Putamen (tissue), 1 donor: ENCODE measurements at regions not wholly inside any gene's neighbourhood (a gene's known extent, or its start where the extent isn't known, plus 50 kb on each side); places are given as distances from the start of the nearest gene placed in this dataset.
A peak's percentile ranks its signal among the peaks of the same experiment; 100 is the strongest.
"Not testable (repeated sequence)": the region's sequence is repeated elsewhere in the genome, so short reads cannot be mapped to it uniquely, and the experiment has no call there.

Experiments
- DNase-seq: peaks from one replicate; pipeline ENCODE4 v3.0.0-alpha.2; 2016; ENCODE audit warnings: low spot score

DNA sequence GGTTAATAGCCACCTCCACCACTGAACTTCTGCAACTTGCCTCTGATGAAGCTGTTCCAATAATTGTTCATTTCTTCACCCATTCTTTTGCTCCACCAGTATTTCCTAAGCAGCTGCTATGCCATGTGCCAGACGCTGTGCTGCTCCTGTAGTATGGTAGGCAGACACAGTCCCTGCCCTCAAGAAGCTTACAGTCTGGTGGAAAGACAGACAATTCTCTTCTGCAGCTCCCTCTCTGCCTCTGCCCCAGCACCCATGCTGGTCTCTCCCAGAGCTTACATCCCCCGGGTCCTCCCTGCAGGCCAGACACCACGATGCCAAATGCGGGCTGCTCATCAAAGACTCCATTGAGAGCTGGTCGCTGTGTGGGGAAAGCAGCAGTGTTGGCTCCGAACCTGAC is 111.6 kb upstream of the ESRRB start:
- DNase-seq, result no peak

DNA sequence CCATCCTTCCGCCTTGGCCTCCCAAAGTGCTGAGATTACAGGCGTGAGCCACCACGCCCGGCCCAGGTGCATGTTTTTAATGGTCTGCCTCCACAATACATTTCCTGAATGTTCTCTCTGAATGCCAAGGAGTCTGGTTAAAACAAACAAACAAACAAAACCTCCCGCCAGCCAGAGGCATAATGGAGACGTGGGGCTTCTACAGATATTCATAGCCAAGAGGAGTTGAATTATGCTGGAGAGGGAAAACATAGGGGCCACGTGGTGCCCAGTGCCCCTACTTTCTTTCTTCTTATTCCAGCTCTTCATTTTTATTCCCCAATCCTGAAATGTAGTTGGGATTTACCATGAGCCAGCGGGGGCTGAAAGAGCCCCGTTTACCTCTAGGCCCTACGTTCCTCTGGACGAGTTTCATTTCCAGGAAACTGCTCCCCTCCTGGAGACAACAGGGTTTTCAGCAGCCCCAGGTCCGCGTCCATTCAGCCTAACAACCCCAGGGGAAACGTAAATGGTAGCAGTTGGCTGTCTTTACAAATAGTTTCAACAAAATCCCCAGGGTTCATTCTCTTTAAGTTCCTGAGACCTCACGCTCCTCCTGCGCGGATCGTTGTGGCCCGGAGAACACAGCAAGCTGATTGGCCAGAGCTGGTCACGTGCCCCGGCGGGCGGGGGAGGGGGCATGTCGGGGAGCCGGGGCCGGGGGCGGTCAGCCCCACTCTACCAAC is 108.5 kb upstream of the ESRRB start:
- peak; percentile 22 for DNase-seq

DNA sequence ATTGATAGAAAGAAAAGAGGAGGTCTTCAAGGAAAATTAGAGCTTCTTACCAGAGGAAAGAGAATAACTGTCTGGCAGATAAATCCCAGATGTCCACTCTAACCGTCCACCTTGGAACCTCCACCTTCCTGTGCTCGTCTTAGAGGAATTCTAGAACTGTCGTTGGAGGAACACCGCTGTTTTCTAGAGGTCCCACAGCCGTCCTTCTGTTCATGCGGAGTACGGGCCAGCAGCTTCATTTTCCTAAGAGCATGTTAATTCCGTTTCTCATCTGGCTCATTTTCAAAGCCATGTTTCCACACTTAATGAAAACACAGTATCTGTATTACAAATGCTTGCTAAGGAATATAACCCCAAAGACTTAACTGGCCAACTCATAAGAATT is 107.9 kb upstream of the ESRRB start:
- no peak for DNase-seq

DNA sequence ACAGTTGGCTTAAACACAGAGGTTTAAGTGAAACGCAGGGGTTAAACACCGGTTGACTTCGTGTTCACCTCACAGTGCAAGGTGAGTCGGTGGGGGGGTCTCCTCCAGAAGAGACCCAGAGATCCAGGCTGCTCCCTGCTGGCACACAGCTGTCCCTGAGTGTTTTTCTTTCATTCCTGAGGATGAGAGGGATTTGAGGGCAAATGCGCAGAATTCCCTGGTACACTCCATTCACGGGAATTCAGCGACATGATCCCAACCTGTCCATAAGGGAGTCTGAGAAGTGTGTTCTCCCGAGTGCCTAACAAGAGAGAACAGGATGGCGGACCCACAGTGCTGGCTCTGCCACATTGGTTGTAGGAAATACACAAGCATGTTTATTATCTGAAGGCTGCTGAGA is 107.2 kb upstream of the ESRRB start:
- DNase-seq, result no peak

DNA sequence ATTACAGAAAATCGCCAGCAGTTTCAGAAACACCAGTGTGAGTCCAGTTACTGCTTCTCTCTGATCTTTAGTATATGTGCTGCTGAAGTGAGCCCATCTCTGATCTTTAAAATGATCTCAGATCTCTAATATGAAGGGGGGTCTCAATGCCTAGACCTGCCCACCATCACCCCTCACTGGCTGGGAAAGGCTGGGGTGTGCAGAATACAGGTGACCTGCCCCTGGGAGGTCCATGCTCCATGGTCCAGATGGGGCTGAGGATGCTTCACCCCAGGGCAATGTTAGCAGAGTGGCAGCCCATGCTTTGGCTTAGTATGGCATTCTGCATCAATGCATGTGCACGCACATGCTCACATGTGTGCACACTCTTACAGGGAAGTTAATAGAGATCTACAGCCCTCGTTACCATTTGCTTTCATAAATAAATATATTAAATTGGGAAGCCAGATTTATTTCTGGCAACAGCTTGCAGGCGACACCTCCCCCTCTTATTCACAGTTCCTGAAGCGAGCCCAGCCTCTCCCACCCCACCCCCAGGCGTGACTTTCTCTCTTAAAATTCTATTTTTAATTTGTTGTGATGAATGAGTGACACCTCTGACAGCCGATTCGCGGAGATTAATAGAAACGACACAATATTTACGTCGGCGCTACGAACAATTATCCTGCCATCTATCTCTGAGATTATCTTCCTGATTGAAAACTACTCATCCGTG is 104.7 kb upstream of the ESRRB start:
- peak; percentile 23 for DNase-seq

DNA sequence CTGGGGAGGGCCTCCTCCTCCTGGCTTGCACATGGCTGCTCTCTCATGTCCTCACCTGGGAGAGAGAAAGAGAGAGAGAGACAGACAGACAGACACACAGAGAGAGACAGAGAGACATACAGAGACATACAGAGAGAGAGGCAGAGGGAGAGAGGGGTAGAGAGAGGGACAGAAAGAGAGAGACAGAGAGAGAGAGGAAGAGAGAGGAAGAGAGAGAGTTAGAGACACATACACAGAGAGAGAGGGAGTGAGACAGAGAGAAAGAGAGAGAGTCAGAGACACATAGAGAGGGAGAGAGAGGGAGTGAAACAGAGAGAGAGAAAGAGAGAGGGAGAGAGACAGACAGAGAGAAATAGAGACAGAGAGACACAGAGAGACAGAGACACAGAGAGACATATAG is 103.6 kb upstream of the ESRRB start:
- DNase-seq, result no peak

DNA sequence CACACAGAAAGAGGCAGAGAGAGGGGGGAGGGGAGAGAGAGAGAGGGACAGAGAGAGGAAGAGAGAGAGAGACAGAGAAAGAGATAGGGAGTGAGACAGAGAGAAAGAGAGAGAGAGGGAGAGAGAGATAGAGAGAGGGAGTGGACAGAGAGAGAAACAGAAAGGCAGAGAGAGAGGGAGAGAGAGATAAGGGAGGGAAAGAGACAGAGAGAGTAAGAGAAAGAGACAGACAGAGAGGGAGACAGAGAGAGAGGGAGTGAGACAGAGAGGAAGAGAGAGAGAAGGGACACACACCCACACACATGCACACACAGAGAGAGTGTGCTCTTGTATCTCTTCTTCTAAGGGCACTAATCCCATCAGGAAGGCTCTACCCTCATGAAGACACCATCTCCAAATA is 103.2 kb upstream of the ESRRB start:
- DNase-seq, result no peak

DNA sequence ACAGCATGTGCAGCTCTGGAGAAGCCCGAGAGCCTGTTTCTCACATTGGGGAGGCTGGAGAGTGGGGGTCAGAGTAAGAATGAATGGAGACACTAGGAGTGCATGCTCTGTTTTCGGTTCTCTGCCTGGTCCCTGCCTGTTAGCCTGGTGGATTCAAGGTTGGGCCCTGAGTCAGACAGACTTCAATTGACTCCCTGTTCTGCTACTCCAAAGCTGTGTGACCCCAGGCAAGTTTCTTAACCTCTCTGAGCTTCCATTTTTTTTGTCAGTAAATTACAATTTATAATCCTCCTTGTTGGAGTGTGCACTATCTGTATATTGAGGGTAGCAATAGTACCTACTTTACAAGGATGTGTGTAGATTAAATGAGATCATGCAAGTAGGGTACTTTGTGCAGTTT is 102.6 kb upstream of the ESRRB start:
- DNase-seq, result no peak

DNA sequence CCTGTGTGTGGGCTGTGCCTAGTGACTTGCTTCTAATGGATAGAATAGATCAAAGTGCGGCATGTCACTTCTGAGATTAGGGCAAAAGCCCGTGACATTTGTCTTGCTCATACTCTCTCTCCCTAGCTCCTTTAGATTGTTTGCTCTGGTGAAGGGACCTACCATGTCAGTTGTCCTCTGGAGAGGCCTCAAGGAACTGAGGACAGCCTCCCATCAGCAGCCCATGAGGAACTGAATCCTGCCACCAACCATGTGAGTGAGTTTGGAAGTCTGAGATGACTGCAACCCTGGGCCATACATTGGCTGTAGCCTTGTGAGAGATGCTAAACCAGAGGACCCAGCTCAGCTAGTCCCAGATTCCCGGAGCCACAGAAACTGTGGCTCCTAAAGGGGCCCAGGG is 101.6 kb upstream of the ESRRB start:
- DNase-seq, result no peak

DNA sequence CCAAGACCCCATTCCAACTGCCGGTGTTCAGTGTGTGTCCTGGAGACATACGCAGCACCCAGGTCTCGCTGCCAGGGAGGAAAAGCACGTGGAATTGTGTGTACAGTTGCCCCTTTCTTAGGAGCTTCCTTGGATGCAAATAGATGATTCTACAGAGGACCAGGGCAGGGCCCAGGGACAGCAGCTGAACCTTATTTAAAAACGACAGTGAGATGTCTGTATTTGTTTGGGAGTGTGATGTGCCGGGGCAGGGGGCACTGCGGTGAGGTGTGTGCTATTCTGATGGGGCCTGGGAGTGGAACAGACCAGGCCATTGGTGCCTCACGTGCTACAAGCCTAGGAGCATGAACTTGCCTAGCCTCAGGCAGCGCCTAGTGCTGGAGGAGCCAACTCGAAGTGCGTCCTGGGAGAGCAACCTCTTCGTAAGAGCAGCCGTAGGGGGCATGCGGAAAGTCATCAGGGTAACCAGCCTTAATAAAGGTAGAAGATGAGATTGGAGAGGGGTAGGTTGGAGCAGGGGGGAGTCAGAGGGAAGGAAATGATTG is 98.3 kb upstream of the ESRRB start:
- no peak for DNase-seq

DNA sequence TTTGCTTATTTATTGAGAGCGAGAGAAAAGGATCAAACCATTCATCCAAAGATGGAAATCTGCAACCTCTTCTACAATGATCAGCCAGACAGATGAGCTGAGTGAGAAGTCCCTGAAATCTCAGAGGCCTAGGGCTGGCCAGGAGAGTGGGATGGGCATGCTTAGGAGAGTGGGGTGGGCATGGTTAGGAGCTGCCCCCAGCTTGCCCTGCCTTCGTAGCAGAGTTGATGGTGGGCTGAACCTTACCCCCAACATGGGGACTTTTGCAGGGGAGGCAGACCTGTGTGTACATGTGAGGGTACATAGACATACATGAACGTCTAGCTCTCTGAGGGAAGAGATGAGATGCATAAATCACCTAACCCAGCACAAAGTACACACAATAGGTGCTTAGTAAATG is 95.7 kb upstream of the ESRRB start:
- no peak for DNase-seq

DNA sequence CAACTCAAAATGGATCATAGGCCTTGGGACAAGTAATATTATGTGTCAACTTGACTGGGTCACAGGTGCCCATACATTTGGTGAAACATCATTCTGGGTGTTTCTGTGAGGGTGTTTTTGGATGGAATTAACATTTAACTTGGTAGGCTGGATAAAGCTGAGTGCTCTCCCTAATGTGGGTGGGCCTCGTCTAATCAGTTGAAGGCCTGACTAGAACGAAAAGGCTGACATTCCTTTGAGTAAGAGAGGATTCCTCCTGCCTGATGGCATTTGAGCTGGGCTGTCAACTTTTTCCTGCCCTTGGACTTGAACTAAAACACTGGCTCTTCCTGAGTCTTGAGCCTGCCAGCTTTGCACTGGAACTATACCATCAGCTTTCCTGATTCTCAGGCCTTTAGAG is 93.4 kb upstream of the ESRRB start:
- no peak for DNase-seq

DNA sequence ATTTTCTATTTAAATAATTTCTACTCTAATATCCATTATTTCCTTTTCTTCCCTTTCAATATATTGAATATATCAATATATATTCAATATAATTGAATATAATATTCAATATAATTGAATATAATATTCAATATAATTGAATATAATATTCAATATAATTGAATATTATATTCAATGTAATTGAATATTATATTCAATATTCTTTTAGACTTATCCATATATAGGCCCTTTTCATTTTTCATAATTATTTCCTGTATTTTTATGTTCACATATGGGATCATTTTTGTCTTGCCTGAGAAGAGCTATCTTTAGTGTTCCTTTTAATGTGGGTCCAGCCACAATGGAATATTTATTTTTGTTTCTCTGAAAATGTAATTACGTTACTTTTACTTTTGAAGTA is 88.9 kb upstream of the ESRRB start:
- no peak for DNase-seq

DNA sequence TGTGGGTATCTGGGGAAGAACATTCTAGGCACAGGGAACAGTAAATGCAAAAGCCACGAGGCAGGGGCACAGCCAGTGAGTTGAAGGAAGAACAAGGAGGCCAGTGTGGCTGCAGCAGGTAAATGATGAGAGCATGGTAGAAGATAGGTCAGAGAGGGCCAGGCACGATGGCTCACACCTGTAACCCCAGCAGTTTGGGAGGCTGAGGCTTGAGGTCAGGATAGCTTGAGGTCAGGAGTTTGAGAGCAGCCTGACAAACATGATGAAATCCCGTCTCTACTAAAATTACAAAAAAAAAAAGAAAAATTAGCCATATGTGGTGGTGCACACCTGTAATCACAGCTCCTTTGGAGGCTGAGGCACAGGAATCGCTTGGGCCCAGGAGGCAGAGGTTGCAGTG is 86.7 kb upstream of the ESRRB start:
- no peak for DNase-seq

DNA sequence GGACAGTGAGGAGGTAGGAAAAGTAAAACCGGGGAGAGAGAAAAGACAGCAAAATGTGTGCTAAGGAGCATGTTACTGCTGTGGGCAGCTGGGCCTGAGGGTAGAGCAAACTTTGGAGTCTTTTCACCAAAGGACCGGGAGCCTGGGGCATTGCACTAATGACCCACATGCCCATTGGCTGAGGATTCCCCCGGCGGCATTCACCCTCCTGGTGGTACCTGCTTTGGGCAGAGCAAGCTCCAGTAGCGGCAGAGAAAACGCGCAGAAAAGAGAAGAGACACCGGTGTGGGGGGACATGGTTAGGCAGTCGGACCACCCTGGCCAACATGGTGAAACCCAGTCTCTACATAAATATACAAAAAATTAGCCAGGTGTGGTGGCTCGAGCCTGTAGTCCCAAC is 83.4 kb upstream of the ESRRB start:
- DNase-seq, result no peak

DNA sequence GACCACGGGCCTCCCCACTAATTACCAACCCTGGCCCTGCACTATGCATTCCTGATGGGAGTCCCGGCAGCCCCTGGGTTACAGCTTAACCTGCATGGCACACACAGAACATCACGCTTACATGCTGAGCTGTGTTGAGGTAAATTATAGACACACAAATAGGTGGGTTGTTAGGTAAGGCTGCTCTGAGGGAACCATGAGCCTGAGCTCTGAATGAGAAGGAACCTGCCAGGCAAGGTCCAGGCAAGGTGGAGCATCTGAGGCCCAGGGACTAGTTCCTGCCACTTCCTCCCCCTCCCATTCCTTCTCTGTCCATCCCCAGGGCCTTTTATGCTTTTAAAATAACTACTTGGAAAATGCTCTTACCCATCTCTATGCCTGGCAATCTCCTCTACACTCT is 82.7 kb upstream of the ESRRB start:
- no peak for DNase-seq

DNA sequence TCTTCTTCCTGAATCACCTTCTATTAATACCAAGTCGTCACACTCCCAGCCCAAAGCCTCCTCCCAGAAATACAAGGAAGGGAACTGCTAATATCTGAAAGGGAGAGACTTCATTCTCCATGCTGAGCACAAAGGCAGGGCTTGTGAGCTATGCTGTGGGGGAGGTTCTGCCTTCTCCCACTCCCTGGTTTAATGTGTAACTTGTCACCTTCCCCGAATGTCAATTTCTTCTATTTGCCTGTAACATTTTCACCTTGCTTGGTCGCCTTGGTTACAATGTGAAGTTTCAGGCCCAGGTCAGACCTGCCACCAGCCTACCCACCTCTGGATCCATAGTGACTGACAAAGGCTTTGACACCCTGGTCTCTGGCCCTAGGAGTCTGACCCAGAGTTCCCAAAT is 82.0 kb upstream of the ESRRB start:
- peak; percentile 52 for DNase-seq

DNA sequence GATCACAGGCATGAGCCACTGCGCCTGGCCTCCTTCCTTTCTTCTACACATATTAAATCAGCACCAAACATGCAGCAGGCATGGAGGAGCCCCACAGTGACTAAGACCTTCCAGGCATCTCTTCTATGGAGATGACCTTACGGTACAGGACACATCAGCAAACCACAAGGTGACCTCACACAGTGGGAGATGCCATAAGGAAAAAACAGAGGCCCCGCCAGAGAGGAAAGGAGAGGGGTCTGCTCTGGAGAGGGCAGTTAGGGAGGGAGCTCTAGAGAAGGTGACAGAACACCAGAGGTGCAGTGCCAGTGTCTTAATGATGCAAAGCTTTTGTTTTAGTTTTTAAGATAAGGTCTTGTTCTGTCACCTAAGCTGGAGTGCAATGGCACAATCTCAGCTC is 81.1 kb upstream of the ESRRB start:
- DNase-seq, result no peak

DNA sequence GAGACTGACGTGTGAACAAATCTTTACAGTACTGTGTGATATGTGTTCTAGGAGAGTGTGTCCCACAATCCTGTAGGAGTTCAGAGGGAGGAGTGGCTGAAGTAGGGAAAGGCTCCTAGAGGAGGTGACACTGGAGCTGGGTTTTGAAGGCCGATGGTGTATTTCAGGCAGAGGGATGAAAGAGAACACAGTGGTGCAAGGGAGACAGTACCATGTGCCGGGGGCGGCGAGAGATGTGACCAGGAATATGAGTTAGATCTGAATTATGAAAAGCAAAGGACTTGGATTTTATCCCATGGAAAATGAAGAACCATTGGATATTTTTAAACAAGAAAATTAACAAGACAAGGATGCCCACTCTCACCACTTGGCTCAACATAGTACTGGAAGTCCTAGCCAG is 77.0 kb upstream of the ESRRB start:
- DNase-seq, result no peak

DNA sequence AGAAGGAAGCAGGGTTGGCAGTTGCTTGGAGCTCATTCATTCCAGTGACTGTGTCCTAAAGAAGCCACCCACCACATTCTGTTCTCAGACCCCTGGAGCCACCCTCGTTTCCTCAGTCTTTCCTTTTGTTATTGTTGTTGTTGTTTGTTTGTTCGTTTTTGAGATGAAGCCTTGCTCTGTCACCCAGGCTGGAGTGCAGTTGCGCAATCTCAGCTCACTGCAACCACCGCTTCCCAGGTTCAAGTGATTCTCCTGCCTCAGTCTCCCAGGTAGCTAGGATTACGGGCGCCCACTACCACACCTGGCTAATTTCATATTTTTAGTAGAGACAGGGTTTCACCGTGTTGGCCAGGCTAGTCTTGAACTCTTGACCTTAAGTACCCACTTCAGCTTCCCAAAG is 72.7 kb upstream of the ESRRB start:
- DNase-seq, result not testable (repeated sequence)

DNA sequence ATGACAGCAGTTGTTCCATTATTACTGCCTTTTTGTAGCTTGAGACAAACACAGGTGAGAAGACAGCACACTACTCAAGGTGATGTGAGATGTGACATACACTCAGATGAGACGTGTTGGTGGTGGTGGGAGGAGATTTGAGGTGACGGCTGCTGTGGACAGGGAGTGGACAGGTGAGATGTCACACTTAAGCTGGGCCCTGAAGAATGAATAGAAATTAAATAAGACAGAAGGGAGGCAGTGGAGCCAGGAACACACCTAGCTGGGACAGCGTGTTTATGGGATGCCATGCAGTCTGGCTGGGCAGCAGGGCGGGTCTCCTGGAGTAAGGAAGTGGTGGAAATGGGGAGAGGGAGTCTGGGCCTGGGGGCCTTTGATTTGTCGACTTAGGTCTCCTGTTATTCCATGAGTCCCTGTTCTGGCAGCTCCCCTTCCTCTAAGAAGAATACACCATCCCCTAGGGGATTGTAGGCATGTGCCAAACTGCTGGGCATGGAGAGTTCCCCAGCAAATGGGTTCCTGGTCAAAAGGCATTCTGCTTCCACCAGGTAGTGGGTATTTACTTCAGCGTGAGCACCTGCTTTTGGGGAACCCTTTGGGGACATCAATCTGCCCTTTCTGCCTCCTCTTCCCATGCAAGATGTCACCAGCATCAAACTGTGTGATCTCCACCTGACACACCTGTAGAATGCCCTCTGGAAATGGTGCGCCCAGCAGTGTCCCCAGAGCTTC is 71.2 kb upstream of the ESRRB start:
- no peak for DNase-seq

DNA sequence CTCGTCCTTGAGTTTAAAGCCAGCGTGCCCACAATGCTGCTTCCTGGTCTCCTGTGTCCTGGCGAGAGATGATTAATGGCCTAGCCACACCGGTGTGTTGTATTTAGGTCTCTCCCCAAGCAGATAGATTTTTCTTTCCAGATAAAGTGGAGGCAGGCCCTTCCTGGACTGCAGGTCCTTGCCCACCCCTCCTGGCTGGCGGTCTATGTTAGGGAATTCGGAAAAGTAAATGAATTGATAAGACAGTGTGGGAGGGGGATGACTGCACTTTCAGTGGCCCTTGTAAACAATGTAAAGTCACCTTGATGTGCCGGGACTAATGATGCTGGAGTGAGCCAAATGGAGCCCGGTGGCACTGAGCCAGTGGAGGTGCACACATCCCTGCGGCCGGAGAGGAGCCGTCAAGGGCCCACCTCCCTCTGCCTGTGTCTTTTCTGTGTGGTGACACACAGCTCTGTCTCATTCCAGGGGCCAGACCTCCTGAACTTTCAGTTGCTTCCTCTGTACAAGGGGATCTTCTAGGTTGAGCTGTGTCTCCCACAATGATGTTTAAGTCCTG is 70.6 kb upstream of the ESRRB start:
- DNase-seq, result no peak

DNA sequence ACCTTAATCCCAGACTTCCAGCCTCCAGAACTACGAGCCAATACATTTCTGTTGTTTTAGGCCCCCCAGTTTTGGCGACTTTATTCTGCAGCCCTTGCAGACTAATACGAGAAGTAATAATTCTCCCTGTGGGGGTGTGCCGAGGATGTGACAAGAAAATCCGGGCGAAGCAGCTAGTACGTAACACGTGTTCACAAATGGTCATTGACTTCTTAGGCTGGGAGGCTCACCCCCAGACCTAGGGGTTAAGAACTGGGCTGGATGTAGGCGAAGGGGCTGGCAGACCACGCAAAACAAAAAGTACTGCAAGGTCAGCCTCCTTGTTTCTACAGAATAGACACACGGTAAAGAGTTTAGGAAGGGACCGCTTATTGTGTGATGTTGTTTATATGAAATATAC is 69.8 kb upstream of the ESRRB start:
- no peak for DNase-seq
